ENCODE measurements at regions not wholly inside any gene's neighbourhood (a gene's known extent, or its start where the extent isn't known, plus 50 kb on each side); places are given as distances from the start of the nearest gene placed in this dataset.

- TF ChIP-seq CTCF (conservative IDR thresholded peaks at IDR 0.05; ENCODE audit: low read depth, low read length), result no peak
- TF ChIP-seq EZH2 (IDR thresholded peaks at IDR 0.05; ENCODE audit: low read length, unreplicated experiment), result no peak
These were observed 70.1 kb upstream of the VRK1 start for GRCh38 chr14:96727073-96727472.

All from PC-3 (cell line).